HEK293T (cell line): ENCODE measurements at regions not wholly inside any gene's neighbourhood (a gene's known extent, or its start where the extent isn't known, plus 50 kb on each side); places are given as distances from the start of the nearest gene placed in this dataset.

Experiments used
- BHLHE40 ChIP-seq: fragments of 450-650 bp; IDR thresholded peaks from 2 replicates; pipeline ENCODE4 v1.6.1; 2016; ENCODE audit warnings: mild to moderate bottlenecking, moderate library complexity, borderline replicate concordance
- CTBP1 ChIP-seq: fragments of 450-650 bp; IDR thresholded peaks from 2 replicates; pipeline ENCODE4 v1.6.1; 2016; ENCODE audit warnings: borderline replicate concordance
- ELF4 ChIP-seq: fragments of 450-650 bp; IDR thresholded peaks from 2 replicates; pipeline ENCODE4 v1.6.1; 2017; ENCODE audit warnings: antibody characterized with exemption
- FOXA1 ChIP-seq: fragments of 450-650 bp; IDR thresholded peaks from 2 replicates; pipeline ENCODE4 v1.6.1; 2016; ENCODE audit warnings: mild to moderate bottlenecking
- FOXM1 ChIP-seq: fragments of 450-650 bp; IDR thresholded peaks from 2 replicates; pipeline ENCODE4 v1.6.1; 2017; ENCODE audit warnings: mild to moderate bottlenecking, borderline replicate concordance
- HDGF ChIP-seq: fragments of 450-650 bp; IDR thresholded peaks from 2 replicates; pipeline ENCODE4 v1.6.1; 2017; ENCODE audit warnings: antibody characterized with exemption, borderline replicate concordance
- L3MBTL2 ChIP-seq: fragments of 450-650 bp; conservative IDR thresholded peaks from 2 replicates; pipeline ENCODE4 v1.6.1; 2016; ENCODE audit warnings: mild to moderate bottlenecking
- NFRKB ChIP-seq: fragments of 450-650 bp; IDR thresholded peaks from 2 replicates; pipeline ENCODE4 v1.6.1; 2016; ENCODE audit warnings: mild to moderate bottlenecking, moderate library complexity
- PKNOX1 ChIP-seq: fragments of 450-650 bp; IDR thresholded peaks from 2 replicates; pipeline ENCODE4 v1.6.1; 2016
- SUZ12 ChIP-seq: fragments of 450-650 bp; IDR thresholded peaks from 2 replicates; pipeline ENCODE4 v1.6.1; 2016; ENCODE audit warnings: mild to moderate bottlenecking

- TF ChIP-seq L3MBTL2 (no peak), HDGF (no peak), ELF4 (no peak), FOXM1 (no peak), NFRKB (no peak), CTBP1 (no peak), FOXA1 (no peak), BHLHE40 (no peak), SUZ12 (no peak), PKNOX1 (no peak)
Observed at GRCh38 chr6:147895272-147895671, 386.8 kb downstream of the SAMD5 start.
